Activated CD4-positive, alpha-beta T cell treated with anti-CD3 and anti-CD28 coated beads, Interleukin-2, amount 10 ng/mL, durations not matched to agents 7 days and 5 days (primary cell): ENCODE measurements at regions not wholly inside any gene's neighbourhood (a gene's known extent, or its start where the extent isn't known, plus 50 kb on each side); places are given as distances from the start of the nearest gene placed in this dataset.
A peak's percentile ranks its signal among the peaks of the same experiment; 100 is the strongest.

ENCODE experiments used
- CTCF ChIA-PET: fragments of 350-600 bp; sonication (Branson Sonifier 250); formaldehyde crosslinking; loops from one replicate; lab custom pipeline; 2021; ENCODE audit warnings: antibody characterized with exemption; lab: Charles Lee
- POLR2A ChIA-PET: fragments of 350-600 bp; sonication (Branson Sonifier 250); formaldehyde crosslinking; loops from one replicate; lab custom pipeline; 2021; ENCODE audit warnings: antibody characterized with exemption; lab: Charles Lee
- DNase-seq: peaks from one replicate; pipeline ENCODE4 v3.0.0-alpha.2; 2020
- H3K27ac Mint-ChIP-seq: one replicate; pipeline ENCODE4 v1.8.0; 2021; ENCODE audit warnings: mild to moderate bottlenecking, moderate library complexity, mixed read lengths
- H3K27me3 Mint-ChIP-seq: one replicate; pipeline ENCODE4 v1.8.0; 2021; ENCODE audit warnings: mixed read lengths
- H3K36me3 Mint-ChIP-seq: one replicate; pipeline ENCODE4 v1.8.0; 2021; ENCODE audit warnings: low read depth, mixed read lengths
- H3K4me1 Mint-ChIP-seq: one replicate; pipeline ENCODE4 v1.8.0; 2021; ENCODE audit warnings: mixed read lengths
- H3K4me3 Mint-ChIP-seq: one replicate; pipeline ENCODE4 v1.8.0; 2021; ENCODE audit warnings: mild to moderate bottlenecking, moderate library complexity, mixed read lengths
- H3K9me3 Mint-ChIP-seq: one replicate; pipeline ENCODE4 v1.8.0; 2021; ENCODE audit warnings: mixed read lengths

DNA sequence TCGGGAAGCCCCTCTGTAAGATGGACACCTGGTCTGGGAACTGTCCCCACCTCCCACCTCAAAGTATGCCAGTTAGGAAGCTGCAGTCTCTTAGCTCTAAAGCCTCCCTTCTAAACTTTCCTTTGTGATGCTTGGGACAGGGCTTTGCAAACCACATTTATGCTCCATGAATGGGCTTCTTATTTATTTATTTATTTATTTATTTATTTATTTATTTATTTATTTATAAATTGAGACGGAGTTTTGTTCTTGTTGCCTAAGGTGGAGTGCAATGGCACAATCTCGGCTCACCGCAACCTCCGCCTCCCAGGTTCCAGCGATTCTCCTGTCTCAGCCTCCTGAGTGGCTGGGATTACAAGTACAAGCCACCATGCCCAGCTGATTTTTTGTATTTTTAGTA is 1009.4 kb downstream of the TYW1 start:
- no peaks in the 10 kb centered on the region for H3K27me3 Mint-ChIP-seq
- CTCF ChIA-PET = no interaction called here
- H3K4me3 Mint-ChIP-seq = no peak overlapping the region
- no peaks in the 10 kb centered on the region for H3K36me3 Mint-ChIP-seq
- no peaks in the 10 kb centered on the region for H3K4me1 Mint-ChIP-seq
- no peak overlapping the region for H3K27ac Mint-ChIP-seq
- no peak for DNase-seq
- POLR2A ChIA-PET = no interaction called here
- peaks cover 6% of the 10 kb centered on the region for H3K9me3 Mint-ChIP-seq

DNA sequence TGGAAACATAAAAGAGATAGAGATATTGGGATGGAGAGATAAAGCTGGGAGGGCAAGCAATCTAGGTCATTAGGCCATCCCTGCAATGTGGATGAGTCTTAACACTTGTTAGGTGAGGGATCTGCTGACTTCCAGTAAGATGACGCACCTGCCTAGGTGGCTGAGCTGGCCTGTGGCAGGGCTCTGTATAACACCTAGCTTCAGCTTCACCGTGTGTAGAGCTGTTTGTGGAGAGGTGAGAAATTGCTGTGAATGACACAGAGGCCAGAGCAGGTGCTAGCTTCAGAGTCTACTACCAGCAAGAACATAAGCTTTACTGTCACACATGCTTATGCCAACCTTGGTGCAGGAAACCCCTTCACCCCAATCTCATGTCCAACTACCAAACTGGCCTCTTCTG is 1010.0 kb downstream of the TYW1 start:
- ChIA-PET POLR2A (no interaction called here), CTCF (interaction anchor here (0.6 kb wide), 1 partner anchor 215 kb away, joined by 3 read pairs; no protein-coding TSS in a partner anchor)
- H3K27me3 Mint-ChIP-seq = no peaks in the 10 kb centered on the region
- H3K36me3 Mint-ChIP-seq = no peaks in the 10 kb centered on the region
- no peaks in the 10 kb centered on the region for H3K4me1 Mint-ChIP-seq
- DNase-seq = no peak
- no peak overlapping the region for H3K27ac Mint-ChIP-seq
- no peak overlapping the region for H3K4me3 Mint-ChIP-seq
- H3K9me3 Mint-ChIP-seq = peaks cover 12% of the 10 kb centered on the region

DNA sequence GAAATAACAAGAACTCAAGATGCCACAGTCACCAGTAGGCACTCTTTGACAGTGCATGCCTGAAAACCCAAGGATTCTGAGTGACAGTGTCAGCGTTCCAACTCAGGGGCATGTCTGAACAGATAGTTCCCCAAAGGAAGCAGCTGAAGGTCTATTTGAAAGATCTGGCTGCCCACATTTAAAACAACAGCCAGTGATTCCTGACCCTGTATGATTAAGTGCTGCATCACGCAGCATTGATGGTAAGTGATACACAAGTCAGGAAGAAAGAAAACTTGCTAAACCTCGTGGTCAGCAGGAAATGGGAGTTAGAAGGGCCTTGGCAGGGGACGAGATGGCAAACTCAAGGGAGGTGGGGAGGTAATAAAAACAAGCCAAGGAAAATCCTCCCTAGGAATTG is 1013.1 kb downstream of the TYW1 start:
- Mint-ChIP-seq H3K4me3 (no peak overlapping the region), H3K27me3 (no peaks in the 10 kb centered on the region), H3K27ac (no peak overlapping the region), H3K36me3 (no peaks in the 10 kb centered on the region), H3K4me1 (no peaks in the 10 kb centered on the region), H3K9me3 (peaks cover 22% of the 10 kb centered on the region)
- no peak for DNase-seq
- POLR2A ChIA-PET = no interaction called here
- CTCF ChIA-PET = no interaction called here

GRCh38 chr7:68014031-68014736 is 1017.6 kb downstream of the TYW1 start:
- DNase-seq = no peak
- Mint-ChIP-seq H3K4me3 (no peak overlapping the region), H3K36me3 (no peaks in the 10 kb centered on the region), H3K9me3 (peaks cover 21% of the 10 kb centered on the region), H3K27me3 (no peaks in the 10 kb centered on the region), H3K27ac (no peak overlapping the region), H3K4me1 (no peaks in the 10 kb centered on the region)
- ChIA-PET CTCF (no interaction called here), POLR2A (no interaction called here)

GRCh38 chr7:68015122-68015977 is 1018.7 kb downstream of the TYW1 start:
- POLR2A ChIA-PET = no interaction called here
- no peak for DNase-seq
- H3K9me3 Mint-ChIP-seq = peaks cover 17% of the 10 kb centered on the region
- no peak overlapping the region for H3K4me3 Mint-ChIP-seq
- H3K27ac Mint-ChIP-seq = no peak overlapping the region
- CTCF ChIA-PET = no interaction called here
- H3K4me1 Mint-ChIP-seq = no peaks in the 10 kb centered on the region
- H3K27me3 Mint-ChIP-seq = no peaks in the 10 kb centered on the region
- H3K36me3 Mint-ChIP-seq = no peaks in the 10 kb centered on the region

- H3K27me3 Mint-ChIP-seq = no peaks in the 10 kb centered on the region
- H3K4me3 Mint-ChIP-seq = no peak overlapping the region
- H3K9me3 Mint-ChIP-seq = peaks cover 16% of the 10 kb centered on the region
- POLR2A ChIA-PET = no interaction called here
- no peak for DNase-seq
- no peaks in the 10 kb centered on the region for H3K36me3 Mint-ChIP-seq
- H3K27ac Mint-ChIP-seq = no peak overlapping the region
- no peaks in the 10 kb centered on the region for H3K4me1 Mint-ChIP-seq
- CTCF ChIA-PET = interaction anchor here (0.6 kb wide), 1 partner anchor 769 kb away, joined by 3 read pairs; no protein-coding TSS in a partner anchor
These were observed 1019.4 kb downstream of the TYW1 start for GRCh38 chr7:68015978-68016532.

GRCh38 chr7:68020102-68020501 is 1023.5 kb downstream of the TYW1 start:
- peak overlapping the region; percentile 3 for H3K27ac Mint-ChIP-seq
- H3K36me3 Mint-ChIP-seq = no peaks in the 10 kb centered on the region
- H3K27me3 Mint-ChIP-seq = no peaks in the 10 kb centered on the region
- ChIA-PET POLR2A (no interaction called here), CTCF (interaction anchor here (0.7 kb wide), 1 partner anchor 166 kb away, joined by 3 read pairs; no protein-coding TSS in a partner anchor)
- H3K9me3 Mint-ChIP-seq = peaks cover 7% of the 10 kb centered on the region
- no peak for DNase-seq
- no peaks in the 10 kb centered on the region for H3K4me1 Mint-ChIP-seq
- no peak overlapping the region for H3K4me3 Mint-ChIP-seq

- Mint-ChIP-seq H3K4me3 (no peak overlapping the region), H3K9me3 (peaks cover 8% of the 10 kb centered on the region), H3K4me1 (no peaks in the 10 kb centered on the region), H3K36me3 (no peaks in the 10 kb centered on the region), H3K27me3 (no peaks in the 10 kb centered on the region), H3K27ac (no peak overlapping the region)
- DNase-seq = no peak
- CTCF ChIA-PET = no interaction called here
- POLR2A ChIA-PET = no interaction called here
These were observed 1028.7 kb downstream of the TYW1 start for GRCh38 chr7:68025369-68025768.

GRCh38 chr7:68030530-68030929 is 1033.9 kb downstream of the TYW1 start:
- peaks cover 18% of the 10 kb centered on the region for H3K9me3 Mint-ChIP-seq

DNA sequence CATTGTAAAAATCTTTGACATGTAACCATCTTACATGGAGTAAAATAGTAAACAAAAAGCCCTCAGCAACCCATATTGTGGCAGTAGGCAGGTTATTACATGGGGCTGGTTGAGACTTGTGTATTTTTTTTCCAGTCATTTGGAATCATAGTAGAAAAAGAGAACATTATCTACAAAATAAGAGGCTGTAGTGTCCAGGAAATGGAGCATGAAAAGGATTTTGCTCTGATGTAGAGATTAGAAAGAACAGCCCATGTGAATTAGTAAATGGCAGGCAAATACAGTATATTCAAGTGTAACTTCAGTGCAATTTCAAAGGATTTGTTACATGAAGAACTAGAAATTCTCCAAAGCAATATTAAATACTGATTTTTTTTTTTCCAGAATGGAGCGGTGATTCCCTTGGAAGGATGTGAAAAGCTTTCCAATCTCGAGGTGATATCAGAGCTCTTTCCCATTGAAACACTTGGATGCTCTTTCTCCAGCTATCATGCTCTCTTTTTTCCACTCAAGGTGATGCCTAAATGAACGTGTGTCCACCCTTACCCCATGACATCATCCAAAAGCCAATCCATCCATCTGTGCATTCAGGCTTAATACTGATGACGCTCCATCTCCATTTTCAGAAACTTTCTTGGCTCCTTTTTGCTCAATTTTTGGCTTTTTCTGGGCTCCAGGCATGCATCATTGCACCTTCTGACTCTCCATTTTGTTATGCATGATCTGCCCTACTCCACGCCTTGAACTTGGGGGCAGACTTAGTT is 1034.7 kb downstream of the TYW1 start:
- Mint-ChIP-seq H3K4me3 (no peak overlapping the region), H3K36me3 (no peaks in the 10 kb centered on the region), H3K4me1 (no peaks in the 10 kb centered on the region), H3K27me3 (no peaks in the 10 kb centered on the region), H3K27ac (no peak overlapping the region), H3K9me3 (peaks cover 18% of the 10 kb centered on the region)
- DNase-seq = no peak
- ChIA-PET POLR2A (no interaction called here), CTCF (interaction anchor here (0.6 kb wide), 1 partner anchor 602 kb away, joined by 3 read pairs; no protein-coding TSS in a partner anchor)

More at GRCh38 chr7:68030530-68030929, 1033.9 kb downstream of the TYW1 start:
- CTCF ChIA-PET = no interaction called here
- no peaks in the 10 kb centered on the region for H3K27me3 Mint-ChIP-seq
- H3K27ac Mint-ChIP-seq = no peak overlapping the region
- POLR2A ChIA-PET = no interaction called here
- H3K4me1 Mint-ChIP-seq = no peaks in the 10 kb centered on the region
- H3K4me3 Mint-ChIP-seq = no peak overlapping the region
- H3K36me3 Mint-ChIP-seq = no peaks in the 10 kb centered on the region
- DNase-seq = no peak

DNA sequence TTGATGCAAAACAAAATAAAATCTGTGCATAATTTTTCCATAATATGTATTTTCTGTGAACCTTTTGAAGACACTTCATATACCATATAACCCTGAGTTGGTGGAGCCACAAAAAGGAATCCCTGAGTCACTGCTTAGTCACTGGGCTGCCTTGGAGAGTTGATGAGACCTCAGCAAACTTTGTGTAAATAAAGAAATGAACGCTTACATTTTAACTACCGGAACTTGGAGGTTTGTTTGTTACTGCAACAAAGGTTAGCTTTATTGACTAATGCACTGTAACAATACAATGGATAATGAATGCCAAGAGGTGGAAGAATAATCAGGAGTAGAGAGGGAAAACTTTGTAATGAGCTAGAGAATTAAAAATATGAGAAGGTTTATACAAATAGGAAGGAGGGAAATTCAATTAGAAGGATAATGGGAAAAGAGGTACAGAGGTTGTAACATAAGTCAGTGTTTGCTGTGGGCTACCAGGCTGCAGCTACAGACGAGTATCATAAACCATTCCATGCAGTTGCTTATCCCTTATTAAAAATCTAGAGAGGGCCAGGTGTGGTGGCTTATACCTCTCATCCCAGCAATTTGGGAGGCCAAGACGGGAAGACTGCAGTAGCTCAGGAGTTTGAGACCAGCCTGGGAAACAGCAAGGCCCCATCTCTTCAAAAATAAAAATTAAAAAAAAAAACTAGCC is 1042.1 kb downstream of the TYW1 start:
- Mint-ChIP-seq H3K4me1 (no peaks in the 10 kb centered on the region), H3K27ac (no peak overlapping the region), H3K36me3 (no peaks in the 10 kb centered on the region), H3K4me3 (no peak overlapping the region), H3K9me3 (peaks cover 10% of the 10 kb centered on the region), H3K27me3 (no peaks in the 10 kb centered on the region)
- ChIA-PET POLR2A (no interaction called here), CTCF (interaction anchor here (0.7 kb wide), 1 partner anchor 643 kb away, joined by 3 read pairs; no protein-coding TSS in a partner anchor)
- DNase-seq = no peak

GRCh38 chr7:68041554-68041953 is 1044.9 kb downstream of the TYW1 start:
- Mint-ChIP-seq H3K27me3 (no peaks in the 10 kb centered on the region), H3K4me3 (no peak overlapping the region), H3K36me3 (no peaks in the 10 kb centered on the region), H3K27ac (no peak overlapping the region), H3K4me1 (no peaks in the 10 kb centered on the region), H3K9me3 (peaks cover 10% of the 10 kb centered on the region)
- DNase-seq = no peak
- ChIA-PET CTCF (no interaction called here), POLR2A (no interaction called here)
